ENCODE measurements at regions not wholly inside any gene's neighbourhood (a gene's known extent, or its start where the extent isn't known, plus 50 kb on each side); places are given as distances from the start of the nearest gene placed in this dataset.

GRCh38 chr9:13049223-13049622, 230.3 kb downstream of the MPDZ start:
- no peak for DNase-seq (ENCODE audit: low read depth in 4 of 4, low spot score in 2 of 4)

GRCh38 chr9:13053504-13053903, 226.0 kb downstream of the MPDZ start:
- no peak for DNase-seq (ENCODE audit: low read depth in 4 of 4, low spot score in 2 of 4)

GRCh38 chr9:13054389-13054788, 225.1 kb downstream of the MPDZ start:
- DNase-seq (ENCODE audit: low read depth in 4 of 4, low spot score in 2 of 4) = no peak

All from left renal cortex interstitium (tissue), 4 donors.